ENCODE measurements at regions not wholly inside any gene's neighbourhood (a gene's known extent, or its start where the extent isn't known, plus 50 kb on each side); places are given as distances from the start of the nearest gene placed in this dataset.

DNA sequence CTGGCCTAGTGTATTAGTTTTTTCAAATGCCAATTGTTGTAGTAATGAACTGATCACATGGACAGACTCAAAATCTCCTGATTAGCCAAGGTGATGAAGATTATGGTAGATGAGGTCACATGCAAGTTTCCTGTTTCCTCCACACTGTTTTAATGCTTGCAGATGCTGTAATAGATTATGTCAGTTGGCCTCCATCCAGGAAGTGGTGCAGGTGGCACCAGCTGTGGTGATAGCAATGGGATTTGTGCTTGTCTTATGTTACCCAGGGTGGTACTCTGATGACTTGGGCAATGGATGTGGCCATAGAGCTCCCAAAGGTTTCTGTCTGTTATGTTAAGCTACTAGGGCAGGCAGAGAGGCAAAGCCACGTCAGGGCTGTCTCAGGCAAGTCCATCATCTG lies 332.9 kb upstream of the DDX18 start:
- Histone ChIP-seq H3K4me3 (no peak overlapping the region), H3K36me3 (no peaks in the 10 kb centered on the region), H3K27me3 (no peaks in the 10 kb centered on the region), H3K4me1 (no peaks in the 10 kb centered on the region), H3K27ac (no peak overlapping the region), H3K9me3 (peaks cover 19% of the 10 kb centered on the region)
- WGBS, result 25% methylated on average over 1 of the region's 1 CpG
- no peak for TF ChIP-seq POLR2AphosphoS5 (IDR thresholded peaks at IDR 0.05)
- TF ChIP-seq EP300 (IDR thresholded peaks at IDR 0.05), result no peak
- TF ChIP-seq POLR2A (IDR thresholded peaks at IDR 0.05), result no peak
- TF ChIP-seq, protein P1, sequence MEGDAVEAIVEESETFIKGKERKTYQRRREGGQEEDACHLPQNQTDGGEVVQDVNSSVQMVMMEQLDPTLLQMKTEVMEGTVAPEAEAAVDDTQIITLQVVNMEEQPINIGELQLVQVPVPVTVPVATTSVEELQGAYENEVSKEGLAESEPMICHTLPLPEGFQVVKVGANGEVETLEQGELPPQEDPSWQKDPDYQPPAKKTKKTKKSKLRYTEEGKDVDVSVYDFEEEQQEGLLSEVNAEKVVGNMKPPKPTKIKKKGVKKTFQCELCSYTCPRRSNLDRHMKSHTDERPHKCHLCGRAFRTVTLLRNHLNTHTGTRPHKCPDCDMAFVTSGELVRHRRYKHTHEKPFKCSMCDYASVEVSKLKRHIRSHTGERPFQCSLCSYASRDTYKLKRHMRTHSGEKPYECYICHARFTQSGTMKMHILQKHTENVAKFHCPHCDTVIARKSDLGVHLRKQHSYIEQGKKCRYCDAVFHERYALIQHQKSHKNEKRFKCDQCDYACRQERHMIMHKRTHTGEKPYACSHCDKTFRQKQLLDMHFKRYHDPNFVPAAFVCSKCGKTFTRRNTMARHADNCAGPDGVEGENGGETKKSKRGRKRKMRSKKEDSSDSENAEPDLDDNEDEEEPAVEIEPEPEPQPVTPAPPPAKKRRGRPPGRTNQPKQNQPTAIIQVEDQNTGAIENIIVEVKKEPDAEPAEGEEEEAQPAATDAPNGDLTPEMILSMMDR (IDR thresholded peaks at IDR 0.05), result no peak
- no peak for DNase-seq (ENCODE audit: low spot score in 2 of 2)

DNA sequence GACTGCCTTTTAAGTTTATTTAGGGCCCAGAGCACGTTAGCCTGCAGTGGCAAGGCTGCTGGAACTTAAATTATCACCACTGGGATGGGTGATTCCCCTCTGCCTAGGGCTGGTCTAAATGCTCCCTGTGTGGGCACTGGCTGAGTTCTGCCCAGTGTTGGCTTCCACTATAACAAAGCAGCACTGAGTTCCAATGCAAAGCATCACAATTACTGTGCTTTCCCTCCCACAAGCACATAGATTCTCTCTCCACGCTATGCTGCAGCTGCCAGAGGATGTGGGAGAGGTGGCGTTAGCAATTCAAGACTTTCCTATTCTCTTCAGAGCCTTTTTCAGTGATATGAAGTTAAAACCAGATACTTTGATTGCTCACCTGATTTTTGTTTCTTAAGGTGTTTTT lies 328.9 kb upstream of the DDX18 start:
- no peak for TF ChIP-seq POLR2A (IDR thresholded peaks at IDR 0.05)
- no peak for TF ChIP-seq EP300 (IDR thresholded peaks at IDR 0.05)
- TF ChIP-seq POLR2AphosphoS5 (IDR thresholded peaks at IDR 0.05), result no peak
- TF ChIP-seq, protein P1 (IDR thresholded peaks at IDR 0.05), result no peak
- no peak overlapping the region for H3K4me3 ChIP-seq
- peaks cover 11% of the 10 kb centered on the region for H3K9me3 ChIP-seq
- H3K27ac ChIP-seq, result no peak overlapping the region
- 61% methylated on average over 3 of the region's 3 CpGs for WGBS
- no peak for DNase-seq (ENCODE audit: low spot score in 2 of 2)
- no peaks in the 10 kb centered on the region for H3K36me3 ChIP-seq
- no peaks in the 10 kb centered on the region for H3K4me1 ChIP-seq
- no peaks in the 10 kb centered on the region for H3K27me3 ChIP-seq

DNA sequence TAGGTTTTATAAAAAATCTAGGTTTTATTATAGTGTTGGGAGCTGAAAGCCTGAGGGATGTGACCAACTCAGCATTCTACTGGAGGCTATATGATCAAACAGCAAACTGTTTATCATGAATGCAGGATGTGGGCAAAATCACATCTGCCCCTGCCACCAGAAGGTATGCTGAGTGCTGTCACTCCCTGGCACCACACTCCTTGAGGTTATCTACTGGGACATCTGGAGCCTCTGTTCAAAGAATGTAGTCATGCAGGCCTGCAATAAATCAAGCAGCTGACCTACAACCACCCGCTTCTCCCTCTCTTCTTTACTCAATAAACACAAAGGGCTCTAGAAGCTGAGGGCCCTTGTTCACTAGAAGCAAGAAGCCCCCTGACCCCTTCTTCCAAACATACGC lies 328.4 kb upstream of the DDX18 start:
- no peaks in the 10 kb centered on the region for H3K27me3 ChIP-seq
- H3K27ac ChIP-seq, result no peak overlapping the region
- DNase-seq (ENCODE audit: low spot score in 2 of 2), result no peak
- H3K4me1 ChIP-seq, result no peaks in the 10 kb centered on the region
- 65% methylated on average over 2 of the region's 2 CpGs for WGBS
- TF ChIP-seq POLR2AphosphoS5 (IDR thresholded peaks at IDR 0.05) (no peak), EP300 (IDR thresholded peaks at IDR 0.05) (no peak), POLR2A (IDR thresholded peaks at IDR 0.05) (no peak)
- TF ChIP-seq, protein P1 (IDR thresholded peaks at IDR 0.05), result no peak
- no peak overlapping the region for H3K4me3 ChIP-seq
- H3K9me3 ChIP-seq, result peaks cover 7% of the 10 kb centered on the region
- no peaks in the 10 kb centered on the region for H3K36me3 ChIP-seq

DNA sequence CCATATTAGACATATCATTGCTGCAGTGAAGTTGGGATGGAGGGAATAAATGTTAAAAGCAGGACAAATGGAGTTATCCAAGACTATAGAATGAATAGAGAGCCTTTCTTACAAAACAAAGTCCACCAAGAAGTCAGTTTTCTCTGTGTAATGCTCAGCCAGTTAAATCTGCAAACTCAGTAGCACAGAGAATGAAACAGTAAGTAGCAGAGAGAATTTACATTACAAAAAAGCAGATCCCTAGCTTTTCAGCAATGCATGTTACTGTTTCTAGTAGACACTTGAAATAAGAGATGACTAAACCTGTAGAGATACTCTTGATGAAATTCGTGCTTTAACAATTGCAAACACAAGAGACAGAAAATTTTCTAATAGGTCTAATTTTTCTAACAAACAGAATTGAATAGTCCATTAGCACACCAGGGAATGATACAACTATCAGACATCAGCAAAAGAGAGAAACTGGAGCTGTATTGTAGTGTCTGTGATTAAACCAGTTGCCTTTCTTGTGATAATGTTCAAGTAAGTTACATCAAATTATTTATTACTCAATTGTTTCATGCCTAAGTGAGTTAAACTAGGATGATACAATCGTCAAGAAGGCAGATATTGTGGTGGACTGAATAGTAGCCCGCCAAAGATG lies 322.2 kb upstream of the DDX18 start:
- no peak overlapping the region for H3K4me3 ChIP-seq
- no peak for DNase-seq (ENCODE audit: low spot score in 2 of 2)
- TF ChIP-seq POLR2AphosphoS5 (IDR thresholded peaks at IDR 0.05), result no peak
- TF ChIP-seq, protein P1 (IDR thresholded peaks at IDR 0.05), result no peak
- H3K36me3 ChIP-seq, result no peaks in the 10 kb centered on the region
- 92% methylated on average over 3 of the region's 3 CpGs for WGBS
- H3K4me1 ChIP-seq, result no peaks in the 10 kb centered on the region
- H3K9me3 ChIP-seq, result no peaks in the 10 kb centered on the region
- no peak overlapping the region for H3K27ac ChIP-seq
- no peaks in the 10 kb centered on the region for H3K27me3 ChIP-seq

DNA sequence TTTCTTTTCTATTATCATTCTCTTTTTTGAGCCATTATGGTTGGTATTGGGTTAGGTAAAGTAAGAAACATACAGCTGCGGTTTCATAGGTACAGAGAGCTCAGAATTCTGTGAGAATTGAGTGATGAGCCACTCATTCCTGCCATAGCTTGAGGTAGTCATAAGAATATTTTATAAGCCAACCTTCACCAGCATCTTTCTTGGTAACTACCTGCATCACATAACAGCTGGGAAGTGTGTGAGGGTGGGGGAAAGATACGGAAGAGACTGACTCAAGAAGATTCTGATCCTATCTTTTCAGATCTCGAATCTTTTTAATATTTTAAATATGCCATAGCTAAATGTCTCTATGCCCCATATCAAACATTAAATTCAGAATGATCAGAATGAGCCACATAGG lies 313.8 kb upstream of the DDX18 start:
- no peaks in the 10 kb centered on the region for H3K36me3 ChIP-seq
- H3K27me3 ChIP-seq, result no peaks in the 10 kb centered on the region
- TF ChIP-seq, protein P1 (IDR thresholded peaks at IDR 0.05), result no peak
- no peak for TF ChIP-seq POLR2AphosphoS5 (IDR thresholded peaks at IDR 0.05)
- TF ChIP-seq EP300 (IDR thresholded peaks at IDR 0.05), result no peak
- no peak for TF ChIP-seq POLR2A (IDR thresholded peaks at IDR 0.05)
- no peaks in the 10 kb centered on the region for H3K4me1 ChIP-seq
- WGBS, result 86% methylated on average over 3 of the region's 3 CpGs
- DNase-seq (ENCODE audit: low spot score in 2 of 2), result no peak
- H3K9me3 ChIP-seq, result peaks cover 6% of the 10 kb centered on the region
- H3K27ac ChIP-seq, result no peak overlapping the region
- no peak overlapping the region for H3K4me3 ChIP-seq

Measured in suprapubic skin (tissue), 4 donors.